ENCODE measurements at regions not wholly inside any gene's neighbourhood (a gene's known extent, or its start where the extent isn't known, plus 50 kb on each side); places are given as distances from the start of the nearest gene placed in this dataset.

- TF ChIP-seq POLR2A (IDR thresholded peaks at IDR 0.05): no peak
- TF ChIP-seq CTCF (IDR thresholded peaks at IDR 0.05): no peak
Observed at GRCh38 chr2:18253686-18254197, 306.7 kb downstream of the RDH14 start.

Data from esophagus squamous epithelium (tissue), 4 donors.